GM12878 (cell line): ENCODE measurements at regions not wholly inside any gene's neighbourhood (a gene's known extent, or its start where the extent isn't known, plus 50 kb on each side); places are given as distances from the start of the nearest gene placed in this dataset.

Source experiments
- ATAC-seq: fragments of 200-7000 bp; cut with Tn5 transposase; 3 replicates; pipeline ENCODE4 v1.9.1; 2020; ENCODE audit warnings: mild to moderate bottlenecking, moderate library complexity
- BruUV-seq: library from RNA; stranded (reverse); fragments of 400-500 nt; replicated peaks from 2 replicates; lab custom pipeline; 2021; lab: Mats Ljungman, UMichigan
- CTCF ChIA-PET: fragments of 300-600 bp; sonication (Branson Sonifier 250); formaldehyde crosslinking; extraction: SDS; loops from one replicate; lab custom pipeline; 2021; ENCODE audit warnings: inconsistent platforms; lab: Yijun Ruan, JAX
- POLR2A ChIA-PET: fragments of 350-600 bp; formaldehyde crosslinking; extraction: SDS; loops from one replicate; lab custom pipeline; 2021; ENCODE audit warnings: inconsistent platforms; lab: Charles Lee
- RAD21 ChIA-PET: fragments of 300-600 bp; sonication (Branson Sonifier 250); formaldehyde crosslinking; loops from one replicate; lab custom pipeline; 2023; ENCODE audit warnings: antibody characterized with exemption; ENCODE audit not compliant: unreplicated experiment; lab: Charles Lee
- SMC1A ChIA-PET: fragments of 300-600 bp; sonication (Branson Sonifier 250); formaldehyde crosslinking; loops from one replicate; lab custom pipeline; 2023; ENCODE audit not compliant: unreplicated experiment, uncharacterized antibody; lab: Charles Lee
- DNase-seq: peaks from one replicate; pipeline ENCODE4 v3.0.0-alpha.2; 2011; ENCODE audit warnings: low read depth, low spot score
- FAIRE-seq: peaks from 3 replicates; lab custom pipeline; 2011; peaks lifted over from hg19 to GRCh38; lab: Jason Lieb, UNC
- H2AFZ ChIP-seq: 2 replicates; pipeline ENCODE4 v1.6.0; 2011; ENCODE audit warnings: low read depth, low read length, control low read depth; ENCODE audit not compliant: control insufficient read depth
- H3K27ac ChIP-seq: 2 replicates; pipeline ENCODE4 v1.5.1; 2011; ENCODE audit warnings: control low read depth; ENCODE audit not compliant: control insufficient read depth, insufficient read depth
- H3K27me3 ChIP-seq, 2 experiments: replicated peaks in 1 of 2; 2 replicates each; pipeline versions ENCODE4 v1.6.0 to v1.6.1; 2011; ENCODE audit warnings: low read length in 1 of 2; ENCODE audit not compliant: control insufficient read depth in 2 of 2, insufficient read depth in 2 of 2
- H3K36me3 ChIP-seq, 2 experiments: 2 replicates each; pipeline ENCODE4 v1.5.1; 2011; ENCODE audit warnings: low read length in 1 of 2; ENCODE audit not compliant: control insufficient read depth in 2 of 2, insufficient read depth in 2 of 2
- H3K4me1 ChIP-seq: 2 replicates; pipeline ENCODE4 v1.6.1; 2011; ENCODE audit warnings: mild to moderate bottlenecking, low read length, moderate library complexity, mixed read lengths; ENCODE audit not compliant: control insufficient read depth, insufficient read depth
- H3K4me2 ChIP-seq: 2 replicates; pipeline ENCODE4 v1.6.0; 2011; ENCODE audit warnings: control low read depth; ENCODE audit not compliant: control insufficient read depth, insufficient read depth
- H3K4me3 ChIP-seq: fragments of 200-600 bp; sonication (generic); 2 replicates; pipeline ENCODE4 v1.5.1; 2016
- H3K79me2 ChIP-seq: 2 replicates; pipeline ENCODE4 v1.6.0; 2011; ENCODE audit warnings: low read length; ENCODE audit not compliant: control insufficient read depth, insufficient read depth
- H3K9ac ChIP-seq: 2 replicates; pipeline ENCODE4 v1.8.0; 2011; ENCODE audit warnings: low read length, control low read depth, mixed read lengths; ENCODE audit not compliant: control insufficient read depth, insufficient read depth
- H3K9me3 ChIP-seq: replicated peaks from 3 replicates; pipeline ENCODE4 v1.5.1; 2011; ENCODE audit warnings: mild to moderate bottlenecking, low read length; ENCODE audit not compliant: control insufficient read depth, insufficient read depth
- H4K20me1 ChIP-seq: 2 replicates; pipeline ENCODE4 v1.6.0; 2011; ENCODE audit not compliant: control insufficient read depth, insufficient read depth
- ASH2L ChIP-seq: fragments of 300-600, 200-600 bp; sonication (generic); IDR thresholded peaks from 2 replicates; pipeline ENCODE4 v1.6.1; 2017; ENCODE audit warnings: low read depth, mild to moderate bottlenecking, borderline replicate concordance
- BCL3 ChIP-seq: IDR thresholded peaks from 2 replicates; pipeline ENCODE4 v1.6.1; 2011; ENCODE audit warnings: borderline replicate concordance, low read depth, mild to moderate bottlenecking, moderate library complexity, low read length; ENCODE audit not compliant: insufficient read depth, poor library complexity, severe bottlenecking
- EZH2 ChIP-seq: IDR thresholded peaks from 2 replicates; pipeline ENCODE4 v1.6.1; 2012; ENCODE audit warnings: low read depth, mild to moderate bottlenecking, control low read depth, inconsistent platforms, low read length, borderline replicate concordance; ENCODE audit not compliant: control insufficient read depth
- IKZF1 ChIP-seq: fragments of 450-650 bp; conservative IDR thresholded peaks from 2 replicates; pipeline ENCODE4 v1.6.1; 2017; ENCODE audit warnings: antibody characterized with exemption, mild to moderate bottlenecking
- JUND ChIP-seq: IDR thresholded peaks from 2 replicates; pipeline ENCODE4 v1.6.1; 2012; ENCODE audit warnings: low read depth, mild to moderate bottlenecking, low read length, improper control_type of control experiment, moderate library complexity
- MXI1 ChIP-seq: fragments of 150-350 bp; IDR thresholded peaks from 2 replicates; pipeline ENCODE4 v1.6.1; 2011; ENCODE audit warnings: low read depth, mild to moderate bottlenecking, inconsistent platforms, low read length, improper control_type of control experiment
- MYB ChIP-seq: fragments of 150-350 bp; IDR thresholded peaks from 2 replicates; pipeline ENCODE4 v1.6.1; 2014; ENCODE audit warnings: mild to moderate bottlenecking, low read depth, low read length, borderline replicate concordance
- NR2C2 ChIP-seq: IDR thresholded peaks from 2 replicates; pipeline ENCODE4 v1.6.1; 2011; ENCODE audit warnings: borderline replicate concordance, low read depth; ENCODE audit not compliant: control insufficient read depth, insufficient read length
- NRF1 ChIP-seq: conservative IDR thresholded peaks from 2 replicates; pipeline ENCODE4 v1.6.1; 2011; ENCODE audit warnings: mild to moderate bottlenecking, low read depth, low read length, improper control_type of control experiment
- POLR2AphosphoS2 ChIP-seq: IDR thresholded peaks from 2 replicates; pipeline ENCODE4 v1.6.1; 2011; ENCODE audit warnings: low read depth, mild to moderate bottlenecking, low read length, improper control_type of control experiment, moderate library complexity
- POU2F2 ChIP-seq: IDR thresholded peaks from 3 replicates; pipeline ENCODE4 v1.6.1; 2011; ENCODE audit warnings: low read depth, mild to moderate bottlenecking, low read length, borderline replicate concordance
- RAD21 ChIP-seq: IDR thresholded peaks from 2 replicates; pipeline ENCODE4 v1.6.1; 2011; ENCODE audit warnings: mild to moderate bottlenecking, low read depth, low read length, moderate library complexity; ENCODE audit not compliant: insufficient read depth
- RB1 ChIP-seq: fragments of 450-650 bp; formaldehyde crosslinking; IDR thresholded peaks from 2 replicates; pipeline ENCODE4 v1.6.1; 2017; ENCODE audit warnings: mild to moderate bottlenecking, borderline replicate concordance
- SIN3A ChIP-seq: IDR thresholded peaks from 2 replicates; pipeline ENCODE4 v1.6.1; 2012; ENCODE audit warnings: low read depth, low read length, improper control_type of control experiment
- SREBF2 ChIP-seq: IDR thresholded peaks from 2 replicates; pipeline ENCODE4 v1.6.1; 2012; ENCODE audit warnings: mild to moderate bottlenecking, low read length
- SUPT20H ChIP-seq: IDR thresholded peaks from 2 replicates; pipeline ENCODE4 v1.6.1; 2011; ENCODE audit warnings: low read depth, mild to moderate bottlenecking, low read length, moderate library complexity, borderline replicate concordance; ENCODE audit not compliant: control insufficient read depth
- WGBS: methylation state at CpG from one replicate; pipeline ENCODE4 v1.1.6; 2016; ENCODE audit warnings: low lambda C conversion rate; ENCODE audit not compliant: insufficient replicate concordance, insufficient coverage; ENCODE audit errors: missing lambda C conversion rate; 5-methylcytosine and 5-hydroxymethylcytosine counted together
- in situ Hi-C: fragments of 300-500 bp; cut with MboI; formaldehyde crosslinking; loops from 9 replicates; pipeline ENCODE4 v1.14.3; 2018; ENCODE audit warnings: mixed read lengths
- intact Hi-C: fragments of 100-400 bp; cut with micrococcal nuclease; formaldehyde crosslinking; loops from one replicate; pipeline ENCODE4 v1.14.2; 2022; ENCODE audit not compliant: unreplicated experiment

GRCh38 chr4:120613778-120614177 lies 308.7 kb downstream of the PRDM5 start:
- no peak for ATAC-seq
- H2AFZ ChIP-seq = no peak overlapping the region
- no peaks in the 10 kb centered on the region for H4K20me1 ChIP-seq
- intact Hi-C loops = no loop called here
- no peaks in the 10 kb centered on the region for H3K9me3 ChIP-seq
- DNase-seq = no peak
- H3K79me2 ChIP-seq = no peaks in the 10 kb centered on the region
- in situ Hi-C loops = no loop called here
- no peak overlapping the region for H3K27ac ChIP-seq
- no peaks in the 10 kb centered on the region for H3K4me1 ChIP-seq
- H3K36me3 ChIP-seq = no peaks in the 10 kb centered on the region
- ChIA-PET SMC1A (no interaction called here), POLR2A (no interaction called here), CTCF (no interaction called here), RAD21 (no interaction called here)
- H3K27me3 ChIP-seq = no peaks in the 10 kb centered on the region; a peak in 1 of 4 replicates
- TF ChIP-seq ASH2L (no peak), POLR2AphosphoS2 (no peak), POU2F2 (no peak), MYB (no peak), RAD21 (no peak), IKZF1 (no peak), NRF1 (no peak), SREBF2 (no peak), RB1 (no peak), SIN3A (no peak)
- no TSS peak for BruUV-seq
- H3K9ac ChIP-seq = no peak overlapping the region
- WGBS = 0% methylated on average over 1 of the region's 1 CpG
- no peak overlapping the region for H3K4me3 ChIP-seq
- no peak overlapping the region for H3K4me2 ChIP-seq
- FAIRE-seq = no peak

GRCh38 chr4:120611092-120611491 lies 311.4 kb downstream of the PRDM5 start:
- no peak for ATAC-seq
- H3K27ac ChIP-seq = no peak overlapping the region
- in situ Hi-C loops = no loop called here
- no peak overlapping the region for H2AFZ ChIP-seq
- no peak overlapping the region for H3K4me2 ChIP-seq
- H3K9me3 ChIP-seq = no peaks in the 10 kb centered on the region
- CTCF ChIA-PET = no interaction called here
- POLR2A ChIA-PET = no interaction called here
- H3K36me3 ChIP-seq = no peaks in the 10 kb centered on the region
- SMC1A ChIA-PET = no interaction called here
- no peak for FAIRE-seq
- H3K4me3 ChIP-seq = no peak overlapping the region
- WGBS = 0% methylated on average over 1 of the region's 1 CpG
- H4K20me1 ChIP-seq = no peaks in the 10 kb centered on the region
- BruUV-seq = no TSS peak
- TF ChIP-seq EZH2 (no peak), POU2F2 (no peak), MXI1 (no peak), BCL3 (no peak), JUND (no peak), SUPT20H (no peak), NR2C2 (no peak)
- TF ChIP-seq, all 136 proteins: peak for 0
- Histone ChIP-seq H3K79me2 (no peaks in the 10 kb centered on the region), H3K27me3 (no peaks in the 10 kb centered on the region), H3K4me1 (no peaks in the 10 kb centered on the region), H3K9ac (no peak overlapping the region)
- RAD21 ChIA-PET = interaction anchor here (0.6 kb wide), 1 partner anchor 24 kb away, joined by 3 read pairs; no protein-coding TSS in a partner anchor
- intact Hi-C loops = no loop called here
- DNase-seq = no peak
